ENCODE measurements at regions not wholly inside any gene's neighbourhood (a gene's known extent, or its start where the extent isn't known, plus 50 kb on each side); places are given as distances from the start of the nearest gene placed in this dataset.

DNA sequence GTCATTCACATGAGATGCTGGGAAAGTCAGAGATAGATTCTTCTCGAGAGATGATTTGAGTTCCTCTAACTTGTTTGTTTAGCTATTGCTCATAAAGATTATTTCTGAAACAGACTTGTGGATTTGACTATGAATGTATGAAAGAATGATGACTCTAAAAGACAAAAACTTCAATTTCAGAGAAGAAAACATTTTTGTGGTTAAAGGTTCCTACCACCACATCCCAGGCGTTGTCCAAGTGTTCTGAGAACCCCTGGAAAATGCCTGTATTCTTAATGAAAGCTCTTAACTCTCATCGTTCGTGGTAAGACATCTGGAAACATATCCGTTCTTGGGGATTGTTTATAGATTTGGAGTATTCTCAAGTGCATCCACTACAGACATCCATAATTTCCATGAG is 228.7 kb downstream of the BARHL2 start:
- no peaks in the 10 kb centered on the region for H3K9me3 Mint-ChIP-seq
- no peak overlapping the region for H3K4me3 Mint-ChIP-seq
- Histone ChIP-seq H3K27ac (ENCODE audit: low read depth, low read length) (no peak overlapping the region), H3K27me3 (ENCODE audit: control insufficient read depth, insufficient read depth, low read length, poor library complexity, severe bottlenecking) (peaks cover 19% of the 10 kb centered on the region), H3K4me1 (ENCODE audit: control insufficient read depth, insufficient read depth, low read length) (no peaks in the 10 kb centered on the region), H3K4me3 (ENCODE audit: low read length) (no peak overlapping the region), H3K9ac (ENCODE audit: extremely low read depth, low read length, poor library complexity, severe bottlenecking) (no peak overlapping the region), H3K36me3 (ENCODE audit: control insufficient read depth, insufficient read depth, low read length) (no peaks in the 10 kb centered on the region), H3K9me3 (ENCODE audit: control insufficient read depth, low read length) (no peaks in the 10 kb centered on the region)
- TF ChIP-seq, protein P1, sequence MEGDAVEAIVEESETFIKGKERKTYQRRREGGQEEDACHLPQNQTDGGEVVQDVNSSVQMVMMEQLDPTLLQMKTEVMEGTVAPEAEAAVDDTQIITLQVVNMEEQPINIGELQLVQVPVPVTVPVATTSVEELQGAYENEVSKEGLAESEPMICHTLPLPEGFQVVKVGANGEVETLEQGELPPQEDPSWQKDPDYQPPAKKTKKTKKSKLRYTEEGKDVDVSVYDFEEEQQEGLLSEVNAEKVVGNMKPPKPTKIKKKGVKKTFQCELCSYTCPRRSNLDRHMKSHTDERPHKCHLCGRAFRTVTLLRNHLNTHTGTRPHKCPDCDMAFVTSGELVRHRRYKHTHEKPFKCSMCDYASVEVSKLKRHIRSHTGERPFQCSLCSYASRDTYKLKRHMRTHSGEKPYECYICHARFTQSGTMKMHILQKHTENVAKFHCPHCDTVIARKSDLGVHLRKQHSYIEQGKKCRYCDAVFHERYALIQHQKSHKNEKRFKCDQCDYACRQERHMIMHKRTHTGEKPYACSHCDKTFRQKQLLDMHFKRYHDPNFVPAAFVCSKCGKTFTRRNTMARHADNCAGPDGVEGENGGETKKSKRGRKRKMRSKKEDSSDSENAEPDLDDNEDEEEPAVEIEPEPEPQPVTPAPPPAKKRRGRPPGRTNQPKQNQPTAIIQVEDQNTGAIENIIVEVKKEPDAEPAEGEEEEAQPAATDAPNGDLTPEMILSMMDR (conservative IDR thresholded peaks at IDR 0.05) = no peak
- no peak overlapping the region for H3K27ac Mint-ChIP-seq
- peaks cover 20% of the 10 kb centered on the region for H3K4me1 Mint-ChIP-seq
- H3K27me3 Mint-ChIP-seq (ENCODE audit: insufficient read depth) = peaks cover 38% of the 10 kb centered on the region
- 96% methylated on average over 4 of the region's 5 CpGs; no CpG with 5 or more reads in 1 of the 2 experiments for WGBS, 2 experiments (ENCODE audit: insufficient coverage in 1 of 2, insufficient read length in 1 of 2)
- H3K36me3 Mint-ChIP-seq (ENCODE audit: low read depth) = no peaks in the 10 kb centered on the region
- no peak for DNase-seq

DNA sequence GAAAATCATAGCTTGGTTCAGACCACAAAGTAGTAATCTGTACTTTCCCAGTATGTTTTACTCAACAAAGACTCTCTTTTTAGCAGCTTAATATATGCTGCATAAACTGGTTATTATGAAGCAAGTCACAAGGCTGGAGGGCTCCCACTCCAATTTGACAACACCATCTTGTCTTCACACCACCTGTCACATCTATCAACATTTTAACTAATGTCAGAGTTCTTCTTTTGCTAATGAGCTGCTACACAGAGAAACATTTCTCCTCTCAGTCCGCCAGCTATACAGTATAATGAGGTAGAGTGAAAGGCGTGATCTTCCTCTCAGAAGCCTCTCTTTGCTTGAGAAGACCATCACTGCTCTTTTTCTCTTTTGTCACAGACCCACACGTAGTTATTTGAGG is 230.1 kb downstream of the BARHL2 start:
- Mint-ChIP-seq H3K27ac (no peak overlapping the region), H3K36me3 (ENCODE audit: low read depth) (no peaks in the 10 kb centered on the region), H3K4me3 (no peak overlapping the region), H3K27me3 (ENCODE audit: insufficient read depth) (peaks cover 31% of the 10 kb centered on the region), H3K4me1 (peaks cover 9% of the 10 kb centered on the region), H3K9me3 (no peaks in the 10 kb centered on the region)
- DNase-seq = no peak
- TF ChIP-seq, protein P1 (conservative IDR thresholded peaks at IDR 0.05) = no peak
- H3K4me3 ChIP-seq (ENCODE audit: low read length) = no peak overlapping the region
- H3K27me3 ChIP-seq (ENCODE audit: control insufficient read depth, insufficient read depth, low read length, poor library complexity, severe bottlenecking) = peaks cover 11% of the 10 kb centered on the region
- no peaks in the 10 kb centered on the region for H3K9me3 ChIP-seq (ENCODE audit: control insufficient read depth, low read length)
- H3K4me1 ChIP-seq (ENCODE audit: control insufficient read depth, insufficient read depth, low read length) = no peaks in the 10 kb centered on the region
- no peak overlapping the region for H3K27ac ChIP-seq (ENCODE audit: low read depth, low read length)
- H3K9ac ChIP-seq (ENCODE audit: extremely low read depth, low read length, poor library complexity, severe bottlenecking) = no peak overlapping the region
- H3K36me3 ChIP-seq (ENCODE audit: control insufficient read depth, insufficient read depth, low read length) = no peaks in the 10 kb centered on the region
- WGBS, 2 experiments (ENCODE audit: insufficient coverage in 1 of 2, insufficient read length in 1 of 2) = 87 to 100% methylated on average over 1 to 2 of the region's 3 CpGs

DNA sequence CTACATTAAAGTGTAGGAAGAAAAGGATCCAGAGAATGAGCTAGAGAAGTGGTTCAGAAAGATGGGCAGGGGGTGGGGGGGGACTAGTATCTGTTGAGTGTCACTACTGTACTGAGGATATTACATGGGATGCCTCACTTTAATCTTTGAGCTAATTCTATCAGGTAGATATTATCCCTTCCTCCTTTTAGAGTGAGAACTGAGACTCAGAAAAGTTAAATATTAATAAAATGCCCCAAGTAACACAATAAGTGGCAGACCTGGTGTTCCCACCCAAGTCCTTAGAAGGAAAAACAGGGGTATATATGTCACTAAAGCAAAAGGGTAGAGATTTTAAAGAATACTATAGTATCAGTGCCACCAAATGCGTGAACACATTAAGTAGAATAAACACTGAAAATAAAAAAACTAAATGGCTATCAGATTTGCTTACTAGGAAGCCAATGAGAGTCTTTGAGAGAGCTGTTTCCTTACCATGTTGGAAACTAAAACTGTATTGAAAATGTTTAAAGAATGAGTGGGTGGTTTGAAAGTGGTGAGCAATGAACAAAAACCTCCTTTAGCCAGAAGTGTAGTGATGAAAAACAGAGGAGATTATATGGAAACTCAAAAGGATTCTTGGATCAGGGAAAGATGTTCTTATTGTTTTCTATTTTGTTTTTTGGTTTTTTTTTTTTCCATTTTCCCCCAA is 230.8 kb downstream of the BARHL2 start:
- Mint-ChIP-seq H3K27me3 (ENCODE audit: insufficient read depth) (peaks cover 23% of the 10 kb centered on the region), H3K4me1 (peaks cover 9% of the 10 kb centered on the region), H3K36me3 (ENCODE audit: low read depth) (no peaks in the 10 kb centered on the region), H3K27ac (no peak overlapping the region), H3K9me3 (no peaks in the 10 kb centered on the region), H3K4me3 (no peak overlapping the region)
- Histone ChIP-seq H3K4me3 (ENCODE audit: low read length) (no peak overlapping the region), H3K9ac (ENCODE audit: extremely low read depth, low read length, poor library complexity, severe bottlenecking) (no peak overlapping the region), H3K4me1 (ENCODE audit: control insufficient read depth, insufficient read depth, low read length) (no peaks in the 10 kb centered on the region), H3K27ac (ENCODE audit: low read depth, low read length) (no peak overlapping the region), H3K27me3 (ENCODE audit: control insufficient read depth, insufficient read depth, low read length, poor library complexity, severe bottlenecking) (peaks cover 4% of the 10 kb centered on the region), H3K36me3 (ENCODE audit: control insufficient read depth, insufficient read depth, low read length) (no peaks in the 10 kb centered on the region), H3K9me3 (ENCODE audit: control insufficient read depth, low read length) (no peaks in the 10 kb centered on the region)
- WGBS, 2 experiments (ENCODE audit: insufficient coverage in 1 of 2, insufficient read length in 1 of 2) = 100% methylated on average over 1 of the region's 1 CpG; no CpG with 5 or more reads in 1 of the 2 experiments
- DNase-seq = no peak
- TF ChIP-seq, protein P1 (conservative IDR thresholded peaks at IDR 0.05) = no peak

Measured in endodermal cell (in vitro differentiated cells).